ENCODE measurements at regions not wholly inside any gene's neighbourhood (a gene's known extent, or its start where the extent isn't known, plus 50 kb on each side); places are given as distances from the start of the nearest gene placed in this dataset.

DNA sequence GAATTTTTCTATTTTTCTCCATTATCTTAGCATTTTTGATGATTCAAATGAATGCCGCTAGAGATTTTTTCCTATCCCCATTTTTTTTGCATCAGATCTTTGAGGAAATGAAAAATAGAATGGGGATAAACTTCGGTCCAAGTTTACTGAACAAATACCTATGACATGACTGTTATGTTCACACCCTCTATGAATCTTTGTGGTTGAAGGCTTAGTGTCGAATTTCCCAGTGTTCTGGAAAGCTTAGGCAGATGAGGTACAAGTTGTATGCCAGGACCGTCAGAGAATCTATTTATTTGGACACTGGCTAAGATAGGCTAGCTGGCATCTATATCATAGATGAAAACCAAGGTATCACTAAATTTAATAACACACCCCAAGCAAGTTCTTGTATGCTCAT lies 123.4 kb downstream of the SPCS3 start:
- TF ChIP-seq, protein P1, sequence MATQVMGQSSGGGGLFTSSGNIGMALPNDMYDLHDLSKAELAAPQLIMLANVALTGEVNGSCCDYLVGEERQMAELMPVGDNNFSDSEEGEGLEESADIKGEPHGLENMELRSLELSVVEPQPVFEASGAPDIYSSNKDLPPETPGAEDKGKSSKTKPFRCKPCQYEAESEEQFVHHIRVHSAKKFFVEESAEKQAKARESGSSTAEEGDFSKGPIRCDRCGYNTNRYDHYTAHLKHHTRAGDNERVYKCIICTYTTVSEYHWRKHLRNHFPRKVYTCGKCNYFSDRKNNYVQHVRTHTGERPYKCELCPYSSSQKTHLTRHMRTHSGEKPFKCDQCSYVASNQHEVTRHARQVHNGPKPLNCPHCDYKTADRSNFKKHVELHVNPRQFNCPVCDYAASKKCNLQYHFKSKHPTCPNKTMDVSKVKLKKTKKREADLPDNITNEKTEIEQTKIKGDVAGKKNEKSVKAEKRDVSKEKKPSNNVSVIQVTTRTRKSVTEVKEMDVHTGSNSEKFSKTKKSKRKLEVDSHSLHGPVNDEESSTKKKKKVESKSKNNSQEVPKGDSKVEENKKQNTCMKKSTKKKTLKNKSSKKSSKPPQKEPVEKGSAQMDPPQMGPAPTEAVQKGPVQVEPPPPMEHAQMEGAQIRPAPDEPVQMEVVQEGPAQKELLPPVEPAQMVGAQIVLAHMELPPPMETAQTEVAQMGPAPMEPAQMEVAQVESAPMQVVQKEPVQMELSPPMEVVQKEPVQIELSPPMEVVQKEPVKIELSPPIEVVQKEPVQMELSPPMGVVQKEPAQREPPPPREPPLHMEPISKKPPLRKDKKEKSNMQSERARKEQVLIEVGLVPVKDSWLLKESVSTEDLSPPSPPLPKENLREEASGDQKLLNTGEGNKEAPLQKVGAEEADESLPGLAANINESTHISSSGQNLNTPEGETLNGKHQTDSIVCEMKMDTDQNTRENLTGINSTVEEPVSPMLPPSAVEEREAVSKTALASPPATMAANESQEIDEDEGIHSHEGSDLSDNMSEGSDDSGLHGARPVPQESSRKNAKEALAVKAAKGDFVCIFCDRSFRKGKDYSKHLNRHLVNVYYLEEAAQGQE (IDR thresholded peaks at IDR 0.05; ENCODE audit: insufficient read depth in 1 of 2, low read depth in 2 of 2, low read length in 1 of 2), result no peak
- TF ChIP-seq, protein P2, sequence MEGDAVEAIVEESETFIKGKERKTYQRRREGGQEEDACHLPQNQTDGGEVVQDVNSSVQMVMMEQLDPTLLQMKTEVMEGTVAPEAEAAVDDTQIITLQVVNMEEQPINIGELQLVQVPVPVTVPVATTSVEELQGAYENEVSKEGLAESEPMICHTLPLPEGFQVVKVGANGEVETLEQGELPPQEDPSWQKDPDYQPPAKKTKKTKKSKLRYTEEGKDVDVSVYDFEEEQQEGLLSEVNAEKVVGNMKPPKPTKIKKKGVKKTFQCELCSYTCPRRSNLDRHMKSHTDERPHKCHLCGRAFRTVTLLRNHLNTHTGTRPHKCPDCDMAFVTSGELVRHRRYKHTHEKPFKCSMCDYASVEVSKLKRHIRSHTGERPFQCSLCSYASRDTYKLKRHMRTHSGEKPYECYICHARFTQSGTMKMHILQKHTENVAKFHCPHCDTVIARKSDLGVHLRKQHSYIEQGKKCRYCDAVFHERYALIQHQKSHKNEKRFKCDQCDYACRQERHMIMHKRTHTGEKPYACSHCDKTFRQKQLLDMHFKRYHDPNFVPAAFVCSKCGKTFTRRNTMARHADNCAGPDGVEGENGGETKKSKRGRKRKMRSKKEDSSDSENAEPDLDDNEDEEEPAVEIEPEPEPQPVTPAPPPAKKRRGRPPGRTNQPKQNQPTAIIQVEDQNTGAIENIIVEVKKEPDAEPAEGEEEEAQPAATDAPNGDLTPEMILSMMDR (IDR thresholded peaks at IDR 0.05), result no peak
- TF ChIP-seq POLR2AphosphoS5 (IDR thresholded peaks at IDR 0.05; ENCODE audit: low read depth, low read length) (no peak), TCF7L2 (IDR thresholded peaks at IDR 0.05; ENCODE audit: low read depth, low read length) (no peak)

Data from Panc1 (cell line).